Pancreas (tissue), 10 donors: ENCODE measurements at regions not wholly inside any gene's neighbourhood (a gene's known extent, or its start where the extent isn't known, plus 50 kb on each side); places are given as distances from the start of the nearest gene placed in this dataset.

Source experiments
- ATAC-seq, 4 donors: fragments of 200-7000 bp; cut with Tn5 transposase; one replicate each; pipeline versions ENCODE4 v1.8.0 to v1.9.1; 2020; ENCODE audit warnings: mild to moderate bottlenecking in 4 of 4, moderate library complexity in 4 of 4
- DNase-seq, 6 donors: peaks; one replicate each; pipeline ENCODE4 v3.0.0-alpha.2; 2020
- FAIRE-seq: peaks from 2 replicates; lab custom pipeline; 2012; peaks lifted over from hg19 to GRCh38; lab: Jason Lieb, UNC
- H3K27ac ChIP-seq, 4 donors: fragments of 200-600 bp; sonication (generic); 1 replicate in 3 of 4; 2 replicates in 1 of 4; pipeline versions ENCODE4 v1.5.0 to v1.8.0; 2020
- H3K27me3 ChIP-seq, 4 donors: fragments of 200-600 bp; one replicate each; pipeline ENCODE4 v1.8.0; 2021
- H3K36me3 ChIP-seq, 3 donors: fragments of 200-600 bp; sonication (generic) in 1 of 3; one replicate each; pipeline versions ENCODE4 v1.5.0 to v1.8.0; 2020 to 2021
- H3K4me1 ChIP-seq, 3 donors: fragments of 200-600 bp; one replicate each; pipeline ENCODE4 v1.8.0; 2021
- H3K4me3 ChIP-seq, 4 donors: fragments of 200-600 bp; sonication (generic) in 2 of 4; one replicate each; pipeline versions ENCODE4 v1.5.0 to v1.8.0; 2020 to 2021
- H3K9me3 ChIP-seq, 4 donors: fragments of 200-600 bp; one replicate each; pipeline ENCODE4 v1.8.0; 2021
- WGBS, 2 donors: extraction: QIAGEN DNeasy Blood & Tissue Kit; methylation state at CpG; one replicate each; pipeline ENCODE4 v1.1.7; 2013; 5-methylcytosine and 5-hydroxymethylcytosine counted together
- intact Hi-C, 3 donors: fragments of 100-400 bp; cut with DNase I; formaldehyde crosslinking; loops; one replicate each; pipeline versions ENCODE4 v1.11.1 to v1.14.2; 2022
- TF ChIP-seq, protein P1 (sequence below), 4 donors: fragments of 200-600 bp; sonication (generic) in 3 of 4; IDR thresholded peaks; one replicate each; pipeline versions ENCODE4 v1.5.0 to v1.8.0; 2021; ENCODE audit warnings: antibody characterized with exemption in 4 of 4
- donor health status: healthy with polysubstance abuse.
- donor health status: DM: no; HTN: no; CAD: no; lungs with moderate emphysema.
- donor health status: DM: no; HTN: no; CAD: no.
- donor health status: control.
- donor health status: control.
- donor health status: Bipolar disorder and iron deficiency.
- donor health status: DM: yes; HTN: yes; CAD: no.
- donor health status: DM: no; HTN: no; CAD: no.
- donor health status: DM: no; HTN: no; CAD: no.
- donor health status: DM: yes; HTN: yes; CAD: no.

DNA sequence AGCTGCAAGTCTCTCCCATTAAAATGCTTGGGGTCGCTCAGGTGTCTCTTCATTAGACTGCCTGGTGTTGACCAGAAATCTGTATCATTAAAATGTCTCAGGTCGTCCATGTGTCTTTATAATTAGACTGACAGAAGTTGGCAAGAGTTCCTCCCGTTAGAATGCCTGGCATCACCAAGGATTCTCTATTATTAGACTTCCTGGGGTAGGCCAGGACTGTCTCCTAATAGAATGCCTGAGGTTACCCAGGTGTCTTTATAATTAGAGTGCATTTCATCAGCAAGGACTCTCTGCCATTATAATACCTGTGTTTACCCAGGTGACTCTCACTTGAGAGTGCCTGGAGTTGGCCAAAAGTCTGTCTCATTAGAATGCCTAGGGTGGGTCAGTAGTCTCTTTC is 1537.2 kb downstream of the UQCRFS1 start:
- no peak for FAIRE-seq
- no peaks in the 10 kb centered on the region for H3K36me3 ChIP-seq
- no peaks in the 10 kb centered on the region for H3K27me3 ChIP-seq
- no peak for ATAC-seq
- TF ChIP-seq, protein P1, sequence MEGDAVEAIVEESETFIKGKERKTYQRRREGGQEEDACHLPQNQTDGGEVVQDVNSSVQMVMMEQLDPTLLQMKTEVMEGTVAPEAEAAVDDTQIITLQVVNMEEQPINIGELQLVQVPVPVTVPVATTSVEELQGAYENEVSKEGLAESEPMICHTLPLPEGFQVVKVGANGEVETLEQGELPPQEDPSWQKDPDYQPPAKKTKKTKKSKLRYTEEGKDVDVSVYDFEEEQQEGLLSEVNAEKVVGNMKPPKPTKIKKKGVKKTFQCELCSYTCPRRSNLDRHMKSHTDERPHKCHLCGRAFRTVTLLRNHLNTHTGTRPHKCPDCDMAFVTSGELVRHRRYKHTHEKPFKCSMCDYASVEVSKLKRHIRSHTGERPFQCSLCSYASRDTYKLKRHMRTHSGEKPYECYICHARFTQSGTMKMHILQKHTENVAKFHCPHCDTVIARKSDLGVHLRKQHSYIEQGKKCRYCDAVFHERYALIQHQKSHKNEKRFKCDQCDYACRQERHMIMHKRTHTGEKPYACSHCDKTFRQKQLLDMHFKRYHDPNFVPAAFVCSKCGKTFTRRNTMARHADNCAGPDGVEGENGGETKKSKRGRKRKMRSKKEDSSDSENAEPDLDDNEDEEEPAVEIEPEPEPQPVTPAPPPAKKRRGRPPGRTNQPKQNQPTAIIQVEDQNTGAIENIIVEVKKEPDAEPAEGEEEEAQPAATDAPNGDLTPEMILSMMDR (IDR thresholded peaks at IDR 0.05), result no peak
- no peak for DNase-seq
- H3K9me3 ChIP-seq, result no peaks in the 10 kb centered on the region
- no peaks in the 10 kb centered on the region for H3K4me1 ChIP-seq
- H3K4me3 ChIP-seq, result no peak overlapping the region
- intact Hi-C loops, result no loop called here
- no peak overlapping the region for H3K27ac ChIP-seq
- WGBS, 2 donors, result 32 to 38% methylated on average over 3 of the region's 3 CpGs

DNA sequence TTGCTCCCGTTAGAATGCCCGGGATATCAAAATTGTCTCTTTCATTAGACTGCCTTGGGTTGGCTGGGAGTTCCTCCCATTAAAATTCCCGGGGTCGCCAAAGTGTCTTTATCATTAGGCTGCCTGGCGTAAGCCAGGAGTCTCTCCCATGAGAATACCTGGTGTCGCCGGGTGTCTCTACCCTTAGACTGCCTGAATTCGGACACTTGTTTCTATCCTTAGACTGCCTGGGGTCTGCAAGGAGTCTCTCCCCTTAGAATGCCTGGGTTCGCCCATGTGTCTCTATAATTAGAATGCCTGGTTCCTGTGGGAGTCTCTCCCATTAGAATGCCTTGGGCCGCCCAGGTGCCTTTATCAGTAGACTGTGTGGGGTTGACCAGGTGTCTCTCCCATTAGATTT is 1538.2 kb downstream of the UQCRFS1 start:
- Histone ChIP-seq H3K27ac (no peak overlapping the region), H3K4me3 (no peak overlapping the region), H3K36me3 (no peaks in the 10 kb centered on the region), H3K27me3 (no peaks in the 10 kb centered on the region), H3K4me1 (no peaks in the 10 kb centered on the region), H3K9me3 (no peaks in the 10 kb centered on the region)
- FAIRE-seq, result no peak
- no peak for ATAC-seq
- DNase-seq, result no peak
- intact Hi-C loops, result no loop called here
- TF ChIP-seq, protein P1 (IDR thresholded peaks at IDR 0.05), result no peak
- WGBS, 2 donors, result 67 to 75% methylated on average over 10 of the region's 10 CpGs

DNA sequence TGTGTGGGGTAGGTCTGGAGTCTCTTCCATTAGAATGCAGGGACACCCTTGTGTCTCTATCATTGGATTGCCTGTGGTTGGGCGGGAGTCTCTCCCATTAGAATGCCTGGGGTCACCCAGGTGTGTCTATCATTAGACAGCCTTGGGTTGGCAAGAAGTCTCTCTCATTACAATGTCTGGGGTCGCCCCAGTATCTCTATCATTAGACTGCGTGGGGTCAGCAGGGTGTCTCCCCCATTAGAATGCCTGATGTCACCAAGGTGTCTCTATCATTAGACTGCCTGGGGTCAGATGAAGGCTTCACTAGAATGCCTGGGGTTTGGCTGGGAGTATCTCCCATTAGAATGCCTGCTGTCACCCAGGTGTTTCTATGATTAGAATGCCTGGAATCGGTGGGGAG is 1539.0 kb downstream of the UQCRFS1 start:
- no peaks in the 10 kb centered on the region for H3K4me1 ChIP-seq
- no peaks in the 10 kb centered on the region for H3K36me3 ChIP-seq
- DNase-seq (no peak), ATAC-seq (no peak), FAIRE-seq (no peak)
- intact Hi-C loops, result no loop called here
- H3K27me3 ChIP-seq, result no peaks in the 10 kb centered on the region
- no peaks in the 10 kb centered on the region for H3K9me3 ChIP-seq
- TF ChIP-seq, protein P1 (IDR thresholded peaks at IDR 0.05), result no peak
- no peak overlapping the region for H3K4me3 ChIP-seq
- 32 to 39% methylated on average over 4 of the region's 4 CpGs for WGBS, 2 donors
- no peak overlapping the region for H3K27ac ChIP-seq

GRCh38 chr19:27672309-27673047 is 1540.5 kb downstream of the UQCRFS1 start:
- 51 to 64% methylated on average over 10 of the region's 10 CpGs for WGBS, 2 donors
- H3K27ac ChIP-seq, result no peak overlapping the region
- TF ChIP-seq, protein P1 (IDR thresholded peaks at IDR 0.05), result no peak
- no peaks in the 10 kb centered on the region for H3K36me3 ChIP-seq
- no peak for FAIRE-seq
- H3K4me3 ChIP-seq, result no peak overlapping the region
- DNase-seq, result no peak
- no peaks in the 10 kb centered on the region for H3K27me3 ChIP-seq
- H3K9me3 ChIP-seq, result no peaks in the 10 kb centered on the region
- no peaks in the 10 kb centered on the region for H3K4me1 ChIP-seq
- ATAC-seq, result no peak
- intact Hi-C loops, result no loop called here

DNA sequence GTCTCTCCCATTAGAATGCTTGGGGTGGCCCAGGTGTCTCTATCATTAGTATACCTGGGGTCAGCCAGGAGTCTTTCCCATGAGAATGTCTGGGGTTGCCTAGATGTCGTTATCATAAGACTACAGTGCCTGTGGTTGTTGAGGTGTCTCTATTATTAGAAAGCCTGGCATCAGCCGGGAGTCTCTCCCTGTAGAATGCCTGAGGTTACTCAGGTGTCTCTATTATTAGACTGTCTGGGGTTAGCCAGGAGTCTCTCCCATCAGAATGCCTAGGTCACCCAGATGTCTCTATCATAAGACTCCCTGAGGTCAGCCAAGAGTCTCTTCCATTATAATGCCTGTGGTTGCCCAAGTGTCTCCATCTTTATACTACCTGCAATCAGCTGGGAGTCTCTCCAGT is 1541.1 kb downstream of the UQCRFS1 start:
- intact Hi-C loops, result no loop called here
- FAIRE-seq (no peak), ATAC-seq (no peak), DNase-seq (no peak)
- Histone ChIP-seq H3K4me1 (no peaks in the 10 kb centered on the region), H3K4me3 (no peak overlapping the region), H3K36me3 (no peaks in the 10 kb centered on the region), H3K9me3 (no peaks in the 10 kb centered on the region), H3K27me3 (no peaks in the 10 kb centered on the region), H3K27ac (no peak overlapping the region)
- TF ChIP-seq, protein P1 (IDR thresholded peaks at IDR 0.05), result no peak
- 32 to 52% methylated on average over 2 of the region's 2 CpGs for WGBS, 2 donors
